Fibroblast of villous mesenchyme (primary cell): ENCODE measurements at regions not wholly inside any gene's neighbourhood (a gene's known extent, or its start where the extent isn't known, plus 50 kb on each side); places are given as distances from the start of the nearest gene placed in this dataset.

ENCODE experiments used
- DNase-seq: peaks from one replicate; pipeline ENCODE4 v3.0.0-alpha.2; 2010; ENCODE audit warnings: low read depth
- H3K4me3 ChIP-seq: 2 replicates; pipeline ENCODE4 v1.5.1; 2011; ENCODE audit warnings: low read depth, mild to moderate bottlenecking, low read length
- TF ChIP-seq, protein P1 (sequence below): IDR thresholded peaks from 2 replicates; pipeline ENCODE4 v1.5.1; 2012; ENCODE audit warnings: low read depth, mild to moderate bottlenecking, low read length; ENCODE audit not compliant: insufficient read depth

DNA sequence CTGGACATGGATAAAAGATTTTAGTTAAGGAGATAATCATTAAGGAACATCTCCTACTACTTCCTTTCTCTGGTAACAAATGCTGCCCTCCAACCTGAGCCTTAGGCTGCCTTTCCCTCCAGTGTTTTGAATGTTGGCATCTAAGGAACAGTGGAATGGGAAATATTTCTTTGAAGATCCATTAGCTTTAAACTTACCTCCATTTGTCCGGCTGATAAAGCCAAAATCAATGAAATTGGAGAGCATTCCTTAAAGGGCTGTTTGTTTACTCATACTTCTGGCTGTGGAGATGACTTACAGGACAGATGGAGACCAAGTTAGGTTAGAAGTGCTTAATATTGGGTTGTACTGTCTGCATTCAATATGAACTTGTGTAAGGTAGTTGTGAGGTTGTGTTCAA, 439.1 kb downstream of the PLA2G4A start:
- DNase-seq = no peak
- TF ChIP-seq, protein P1, sequence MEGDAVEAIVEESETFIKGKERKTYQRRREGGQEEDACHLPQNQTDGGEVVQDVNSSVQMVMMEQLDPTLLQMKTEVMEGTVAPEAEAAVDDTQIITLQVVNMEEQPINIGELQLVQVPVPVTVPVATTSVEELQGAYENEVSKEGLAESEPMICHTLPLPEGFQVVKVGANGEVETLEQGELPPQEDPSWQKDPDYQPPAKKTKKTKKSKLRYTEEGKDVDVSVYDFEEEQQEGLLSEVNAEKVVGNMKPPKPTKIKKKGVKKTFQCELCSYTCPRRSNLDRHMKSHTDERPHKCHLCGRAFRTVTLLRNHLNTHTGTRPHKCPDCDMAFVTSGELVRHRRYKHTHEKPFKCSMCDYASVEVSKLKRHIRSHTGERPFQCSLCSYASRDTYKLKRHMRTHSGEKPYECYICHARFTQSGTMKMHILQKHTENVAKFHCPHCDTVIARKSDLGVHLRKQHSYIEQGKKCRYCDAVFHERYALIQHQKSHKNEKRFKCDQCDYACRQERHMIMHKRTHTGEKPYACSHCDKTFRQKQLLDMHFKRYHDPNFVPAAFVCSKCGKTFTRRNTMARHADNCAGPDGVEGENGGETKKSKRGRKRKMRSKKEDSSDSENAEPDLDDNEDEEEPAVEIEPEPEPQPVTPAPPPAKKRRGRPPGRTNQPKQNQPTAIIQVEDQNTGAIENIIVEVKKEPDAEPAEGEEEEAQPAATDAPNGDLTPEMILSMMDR = no peak
- no peak overlapping the region for H3K4me3 ChIP-seq

DNA sequence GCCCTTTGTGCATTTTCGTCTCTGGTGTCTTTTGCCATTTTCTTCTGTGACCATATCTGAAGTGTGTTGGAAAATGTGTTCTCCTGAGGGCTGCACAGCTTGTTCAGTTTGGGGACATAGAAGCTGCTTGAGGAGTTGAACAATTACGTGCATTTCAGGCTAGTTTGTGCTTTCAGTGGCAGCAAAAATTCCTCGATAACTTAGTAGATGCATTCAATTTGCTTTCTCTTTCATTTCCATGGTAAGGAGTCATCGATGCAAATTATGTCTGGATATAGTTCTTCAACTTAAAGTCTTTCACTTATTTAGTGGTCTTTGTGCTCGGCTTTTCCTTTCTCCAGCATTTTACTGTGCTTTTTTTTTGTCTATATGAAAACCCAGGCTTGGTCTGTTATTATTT, 441.5 kb downstream of the PLA2G4A start:
- no peak for DNase-seq
- H3K4me3 ChIP-seq = no peak overlapping the region
- TF ChIP-seq, protein P1 = no peak

DNA sequence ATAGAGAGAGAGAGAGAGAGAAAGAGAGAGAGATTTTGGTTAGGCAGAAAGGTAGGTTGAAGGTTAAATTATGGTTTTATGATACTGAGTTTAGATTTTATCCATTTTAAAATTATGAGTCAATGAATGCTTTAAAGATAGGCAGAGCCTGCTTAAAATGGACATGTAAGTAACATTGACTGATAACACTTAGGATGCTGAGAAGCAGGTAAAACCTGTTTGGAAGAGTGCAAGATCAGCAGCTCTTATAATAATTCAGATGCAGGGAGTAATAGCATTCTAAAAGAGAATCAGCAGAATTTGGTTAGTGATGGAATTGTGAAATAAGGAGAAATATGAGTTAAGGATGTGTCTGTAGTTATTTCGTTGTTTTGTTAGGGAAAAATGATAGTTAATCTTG, 446.6 kb downstream of the PLA2G4A start:
- DNase-seq = no peak
- H3K4me3 ChIP-seq = no peak overlapping the region
- TF ChIP-seq, protein P1 = no peak

DNA sequence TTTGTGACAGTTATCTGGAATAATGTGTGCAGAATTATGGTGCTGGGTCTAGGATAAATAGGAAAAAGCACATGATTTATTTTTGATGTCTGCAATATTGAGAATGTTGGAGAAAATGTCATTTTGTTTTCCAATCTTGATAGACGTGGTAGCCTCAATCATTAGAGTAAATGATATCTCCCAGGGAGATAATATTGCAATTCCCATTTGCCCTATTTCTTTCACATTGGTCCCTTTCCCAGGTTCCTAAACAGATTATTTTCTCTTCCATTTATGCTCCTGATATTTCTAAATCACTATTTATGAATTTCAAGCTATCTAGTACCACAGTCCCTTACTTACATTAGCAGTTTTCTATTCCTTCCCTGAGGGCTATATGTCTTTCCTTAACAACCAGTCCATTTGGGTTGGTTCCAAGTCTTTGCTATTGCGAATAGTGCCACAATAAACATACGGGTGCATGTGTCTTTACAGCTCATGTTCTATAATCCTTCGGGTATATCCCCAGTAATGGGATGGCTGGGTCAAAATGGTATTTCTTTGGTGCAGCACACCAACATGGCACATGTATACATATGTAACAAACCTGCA, 447.3 kb downstream of the PLA2G4A start:
- TF ChIP-seq, protein P1 = no peak
- no peak overlapping the region for H3K4me3 ChIP-seq
- DNase-seq = no peak

GRCh38 chr1:187276677-187277076, 447.9 kb downstream of the PLA2G4A start:
- TF ChIP-seq, protein P1 = no peak
- no peak for DNase-seq

GRCh38 chr1:187280031-187280430, 451.3 kb downstream of the PLA2G4A start:
- no peak for DNase-seq
- TF ChIP-seq, protein P1 = no peak
- no peak overlapping the region for H3K4me3 ChIP-seq

More at GRCh38 chr1:187276677-187277076, 447.9 kb downstream of the PLA2G4A start:
- no peak overlapping the region for H3K4me3 ChIP-seq

DNA sequence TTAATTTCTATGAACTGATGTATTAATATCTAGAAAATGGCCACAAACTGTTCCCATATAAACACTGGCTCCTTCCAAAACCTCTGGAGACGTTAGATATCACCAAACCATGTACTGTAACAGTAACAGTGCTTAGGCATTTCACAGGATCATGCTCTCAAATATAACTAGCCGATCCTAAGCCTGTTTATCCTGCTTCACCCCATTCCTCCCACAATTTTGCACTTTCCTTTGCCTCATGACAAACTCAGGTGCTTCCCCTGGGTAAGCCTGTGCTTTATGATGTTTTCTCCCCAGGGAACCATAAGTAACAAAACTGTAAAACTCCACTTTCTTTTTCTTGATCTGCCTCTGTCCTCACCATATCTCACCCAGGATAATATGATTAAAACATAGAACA, 452.3 kb downstream of the PLA2G4A start:
- no peak for DNase-seq
- H3K4me3 ChIP-seq = no peak overlapping the region
- TF ChIP-seq, protein P1 = no peak
